HepG2 (cell line): ENCODE measurements at regions not wholly inside any gene's neighbourhood (a gene's known extent, or its start where the extent isn't known, plus 50 kb on each side); places are given as distances from the start of the nearest gene placed in this dataset.

Experiments used
- ATAC-seq: fragments of 200-7000 bp; cut with Tn5 transposase; 3 replicates; pipeline ENCODE4 v1.9.1; 2020; ENCODE audit warnings: mild to moderate bottlenecking, moderate library complexity
- BruUV-seq: library from RNA; stranded (reverse); fragments of 400-500 nt; replicated peaks from 2 replicates; lab custom pipeline; 2021; lab: Mats Ljungman, UMichigan
- CTCF ChIA-PET: fragments of 300-600 bp; formaldehyde crosslinking; extraction: SDS; loops from one replicate; lab custom pipeline; 2021; ENCODE audit warnings: low total read pairs, inconsistent platforms, low intra/inter-chr PET ratio; lab: Yijun Ruan, JAX
- POLR2A ChIA-PET: fragments of 350-600 bp; sonication (Branson Sonifier 250); formaldehyde crosslinking; loops from one replicate; lab custom pipeline; 2020; ENCODE audit warnings: antibody characterized with exemption, inconsistent platforms; lab: Yijun Ruan, JAX
- DNase-seq: peaks from one replicate; pipeline ENCODE4 v3.0.0-alpha.2; 2015; ENCODE audit warnings: low spot score
- FAIRE-seq: peaks from 3 replicates; lab custom pipeline; 2011; peaks lifted over from hg19 to GRCh38; lab: Jason Lieb, UNC
- H2AFZ ChIP-seq: one replicate; pipeline ENCODE4 v1.6.1; 2011; ENCODE audit warnings: low read length, inconsistent platforms
- H3K27ac ChIP-seq: fragments of 300-600 bp; 3 replicates; pipeline ENCODE4 v1.8.0; 2011; ENCODE audit warnings: mixed run types, mild to moderate bottlenecking, mixed read lengths, low read length, inconsistent platforms; ENCODE audit not compliant: insufficient read depth; ENCODE audit errors: extremely low read length
- H3K27me3 ChIP-seq, 2 experiments: fragments of 200-600 bp in 1 of 2; 2 replicates in 1 of 2; 3 replicates in 1 of 2; pipeline versions ENCODE4 v1.6.0 to v1.8.0; 2011; ENCODE audit warnings: low read length in 2 of 2, mild to moderate bottlenecking in 2 of 2, moderate library complexity in 2 of 2, inconsistent platforms in 1 of 2; ENCODE audit not compliant: insufficient read depth in 2 of 2, control insufficient read depth in 1 of 2
- H3K36me3 ChIP-seq, 2 experiments: fragments of 200-600 bp in 1 of 2; replicated peaks in 1 of 2; 2 replicates in 1 of 2; 3 replicates in 1 of 2; pipeline versions ENCODE4 v1.5.1 to v1.8.0; 2011; ENCODE audit warnings: low read length in 2 of 2, inconsistent platforms in 1 of 2; ENCODE audit not compliant: insufficient read depth in 2 of 2, control insufficient read depth in 1 of 2
- H3K4me1 ChIP-seq: 2 replicates; pipeline ENCODE4 v1.5.1; 2012; ENCODE audit warnings: low read length, inconsistent platforms; ENCODE audit not compliant: insufficient read depth
- H3K4me2 ChIP-seq: 2 replicates; pipeline ENCODE4 v1.6.0; 2011; ENCODE audit warnings: low read depth, low read length, inconsistent platforms
- H3K4me3 ChIP-seq, 3 experiments: fragments of 200-600 bp in 1 of 3; sonication (generic), shearing (Covaris generic) in 1 of 3; replicated peaks in 1 of 3; 2 replicates each; pipeline ENCODE4 v1.5.1; 2011 to 2016; ENCODE audit warnings: low read length in 3 of 3, inconsistent platforms in 2 of 3, low read depth in 2 of 3, mild to moderate bottlenecking in 2 of 3, control low read depth in 1 of 3, mixed read lengths in 1 of 3; ENCODE audit not compliant: insufficient read depth in 1 of 3
- H3K79me2 ChIP-seq: one replicate; pipeline ENCODE4 v1.6.1; 2011; ENCODE audit warnings: low read length, inconsistent platforms; ENCODE audit not compliant: insufficient read depth
- H3K9ac ChIP-seq: 2 replicates; pipeline ENCODE4 v1.6.0; 2011; ENCODE audit warnings: mild to moderate bottlenecking, low read depth, low read length, inconsistent platforms; ENCODE audit not compliant: insufficient read depth
- H3K9me3 ChIP-seq: 2 replicates; pipeline ENCODE4 v1.5.1; 2012; ENCODE audit warnings: mild to moderate bottlenecking, low read length
- H4K20me1 ChIP-seq: 2 replicates; pipeline ENCODE4 v1.6.0; 2011; ENCODE audit warnings: inconsistent platforms, mild to moderate bottlenecking, low read length, moderate library complexity; ENCODE audit not compliant: insufficient read depth
- ARNTL ChIP-seq: sonication (generic); formaldehyde crosslinking; IDR thresholded peaks from 2 replicates; pipeline ENCODE4 v1.4.0; 2020; ENCODE audit warnings: mild to moderate bottlenecking, missing genetic modification reagents
- MED8 ChIP-seq: sonication (generic); formaldehyde crosslinking; IDR thresholded peaks from 2 replicates; pipeline ENCODE4 v1.8.1; 2023; ENCODE audit warnings: mild to moderate bottlenecking, missing genetic modification reagents; ENCODE audit not compliant: insufficient replicate concordance
- NCOR1 ChIP-seq: fragments of 200-600 bp; sonication (generic); IDR thresholded peaks from 2 replicates; pipeline ENCODE4 v1.7.0; 2017; ENCODE audit warnings: antibody characterized with exemption, low read length, borderline replicate concordance
- NFAT5 ChIP-seq: sonication (generic); formaldehyde crosslinking; IDR thresholded peaks from 2 replicates; pipeline ENCODE4 v1.4.0; 2020; ENCODE audit warnings: missing genetic modification reagents
- RFXAP ChIP-seq: sonication (generic); formaldehyde crosslinking; IDR thresholded peaks from 2 replicates; pipeline ENCODE4 v1.4.0; 2020; ENCODE audit warnings: missing genetic modification reagents, borderline replicate concordance
- ZNF766 ChIP-seq: sonication (generic); formaldehyde crosslinking; IDR thresholded peaks from 2 replicates; pipeline ENCODE4 v1.5.0; 2020; ENCODE audit warnings: missing genetic modification reagents, borderline replicate concordance
- ZNF770 ChIP-seq: sonication (generic); formaldehyde crosslinking; IDR thresholded peaks from 2 replicates; pipeline ENCODE4 v1.5.0; 2020; ENCODE audit warnings: mild to moderate bottlenecking, missing genetic modification reagents
- WGBS: methylation state at CpG from one replicate; pipeline ENCODE4 v1.1.6; 2017; ENCODE audit warnings: low lambda C conversion rate; 5-methylcytosine and 5-hydroxymethylcytosine counted together
- in situ Hi-C: cut with HindIII; loops from 2 replicates; pipeline ENCODE4 v1.10.0; 2017; ENCODE audit warnings: low pct_unique_long_range_greater_than_20kb; ENCODE audit not compliant: extremely low pct_ligation_motif_present
- intact Hi-C: fragments of 100-400 bp; cut with micrococcal nuclease; formaldehyde crosslinking; loops from one replicate; pipeline ENCODE4 v1.10.0; 2022; ENCODE audit not compliant: unreplicated experiment

- TF ChIP-seq NFAT5 (CRISPR knock-in tag), result no peak
- no peak for TF ChIP-seq MED8 (CRISPR knock-in tag)
- no peak for TF ChIP-seq ZNF766 (CRISPR knock-in tag)
- no peak for TF ChIP-seq ARNTL
- no peak for TF ChIP-seq NCOR1
These were observed 107.9 kb downstream of the AKR1D1 start (continued) for GRCh38 chr7:138184191-138184590.

DNA sequence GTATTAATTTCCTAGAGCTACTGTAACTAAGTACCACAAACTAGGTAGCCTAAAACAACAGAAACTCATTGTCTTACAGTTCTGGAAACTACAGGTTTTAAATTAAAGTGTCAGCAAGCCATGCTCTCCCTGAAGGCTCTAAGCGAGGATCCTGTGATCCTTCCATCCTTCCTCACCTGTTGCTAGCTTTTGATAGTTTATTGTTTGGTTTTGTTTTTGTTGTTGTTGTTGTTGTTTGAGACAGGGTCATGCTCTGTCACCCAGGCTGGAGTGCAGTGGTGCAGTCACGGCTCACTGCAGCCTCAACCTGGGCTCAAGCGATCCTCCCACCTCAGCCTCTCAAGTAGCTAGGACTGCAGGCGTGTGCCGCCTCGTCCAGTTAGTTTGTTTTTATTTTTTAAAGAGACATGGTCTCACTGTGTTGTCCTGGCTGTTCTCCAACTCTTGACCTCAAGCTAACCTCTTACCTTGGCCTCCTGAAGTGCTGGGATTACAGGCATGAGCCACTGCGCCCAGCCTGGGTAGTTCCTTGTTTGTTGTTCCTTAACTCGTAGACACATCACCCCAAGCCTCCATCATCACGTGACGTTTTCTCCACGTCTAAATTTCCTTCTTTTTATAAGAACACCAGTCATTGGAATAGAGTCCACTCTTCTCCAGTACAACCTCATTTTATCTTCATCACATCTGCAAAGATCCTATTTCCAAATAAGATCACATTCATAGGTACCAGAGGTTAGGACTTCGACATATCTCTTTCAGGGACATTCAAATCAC lies 109.1 kb downstream of the AKR1D1 start:
- FAIRE-seq (no peak), ATAC-seq (no peak), DNase-seq (no peak)
- no peaks in the 10 kb centered on the region for H3K4me1 ChIP-seq
- H3K27me3 ChIP-seq, result no peaks in the 10 kb centered on the region
- 90% methylated on average over 12 of the region's 12 CpGs for whole genome bisulfite sequencing
- TF ChIP-seq RFXAP (CRISPR knock-in tag) (no peak), ZNF770 (CRISPR knock-in tag) (0 out of 2 replicates have a peak, but pooled peaks have one; percentile 45)
- ChIA-PET POLR2A (no interaction called here), CTCF (no interaction called here)
- no peak overlapping the region for H3K9ac ChIP-seq
- H3K27ac ChIP-seq, result no peak overlapping the region
- H2AFZ ChIP-seq, result no peak overlapping the region
- H3K79me2 ChIP-seq, result no peaks in the 10 kb centered on the region
- intact Hi-C loops (no loop called here), in situ Hi-C loops (no loop called here)
- H3K36me3 ChIP-seq, result no peaks in the 10 kb centered on the region
- H3K4me3 ChIP-seq, result no peak overlapping the region
- H4K20me1 ChIP-seq, result no peaks in the 10 kb centered on the region
- BruUV-seq, result no TSS peak
- H3K4me2 ChIP-seq, result no peak overlapping the region
- peaks cover 16% of the 10 kb centered on the region for H3K9me3 ChIP-seq
